ENCODE measurements at regions not wholly inside any gene's neighbourhood (a gene's known extent, or its start where the extent isn't known, plus 50 kb on each side); places are given as distances from the start of the nearest gene placed in this dataset.

GRCh38 chr6:130314271-130314670, 51.5 kb upstream of the TMEM200A start:
- Histone ChIP-seq H3K9ac (ENCODE audit: low read length) (no peak overlapping the region), H3K4me2 (ENCODE audit: low read depth, low read length, poor library complexity, severe bottlenecking) (no peak overlapping the region), H3K9me2 (replicated peaks; ENCODE audit: insufficient read depth, low read length) (no peaks in the 10 kb centered on the region), H3K27me3 (ENCODE audit: low read length) (no peaks in the 10 kb centered on the region), H2AFZ (ENCODE audit: low read depth, low read length, severe bottlenecking) (no peak overlapping the region), H3K4me3 (ENCODE audit: insufficient read depth, low read length, poor library complexity, severe bottlenecking) (no peak overlapping the region), H3K9me3 (ENCODE audit: insufficient read depth, low read length) (no peaks in the 10 kb centered on the region), H3F3A (ENCODE audit: insufficient read depth) (no peaks in the 10 kb centered on the region), H4K20me1 (ENCODE audit: low read depth, low read length) (no peaks in the 10 kb centered on the region), H3K27ac (ENCODE audit: low read depth, low read length) (no peak overlapping the region), H3K36me3 (ENCODE audit: low read length) (no peaks in the 10 kb centered on the region), H3K79me2 (ENCODE audit: insufficient read depth, low read length) (no peaks in the 10 kb centered on the region)
- TF ChIP-seq CTCF (IDR thresholded peaks at IDR 0.05; ENCODE audit: insufficient read depth, low read length, poor library complexity, severe bottlenecking): no peak
- TF ChIP-seq EZH2phosphoT487 (conservative IDR thresholded peaks at IDR 0.05; ENCODE audit: low read length): no peak

GRCh38 chr6:130313206-130313605, 52.6 kb upstream of the TMEM200A start:
- H3K27ac ChIP-seq (ENCODE audit: low read depth, low read length): no peak overlapping the region
- TF ChIP-seq CTCF (IDR thresholded peaks at IDR 0.05; ENCODE audit: insufficient read depth, low read length, poor library complexity, severe bottlenecking): no peak
- no peak for TF ChIP-seq EZH2phosphoT487 (conservative IDR thresholded peaks at IDR 0.05; ENCODE audit: low read length)
- H3K9me2 ChIP-seq (replicated peaks; ENCODE audit: insufficient read depth, low read length): no peaks in the 10 kb centered on the region

GRCh38 chr6:130309028-130309427, 56.8 kb upstream of the TMEM200A start:
- Histone ChIP-seq H4K20me1 (ENCODE audit: low read depth, low read length) (no peaks in the 10 kb centered on the region), H3K36me3 (ENCODE audit: low read length) (no peaks in the 10 kb centered on the region), H3K27ac (ENCODE audit: low read depth, low read length) (no peak overlapping the region), H3K79me2 (ENCODE audit: insufficient read depth, low read length) (no peaks in the 10 kb centered on the region), H3K9ac (ENCODE audit: low read length) (no peak overlapping the region), H3K9me3 (ENCODE audit: insufficient read depth, low read length) (no peaks in the 10 kb centered on the region), H3K9me2 (replicated peaks; ENCODE audit: insufficient read depth, low read length) (no peaks in the 10 kb centered on the region), H2AFZ (ENCODE audit: low read depth, low read length, severe bottlenecking) (no peak overlapping the region), H3K4me2 (ENCODE audit: low read depth, low read length, poor library complexity, severe bottlenecking) (no peak overlapping the region), H3K27me3 (ENCODE audit: low read length) (no peaks in the 10 kb centered on the region), H3F3A (ENCODE audit: insufficient read depth) (no peaks in the 10 kb centered on the region), H3K4me3 (ENCODE audit: insufficient read depth, low read length, poor library complexity, severe bottlenecking) (no peak overlapping the region)
- TF ChIP-seq CTCF (IDR thresholded peaks at IDR 0.05; ENCODE audit: insufficient read depth, low read length, poor library complexity, severe bottlenecking) (no peak), EZH2phosphoT487 (conservative IDR thresholded peaks at IDR 0.05; ENCODE audit: low read length) (no peak)

More at GRCh38 chr6:130313206-130313605, 52.6 kb upstream of the TMEM200A start:
- Histone ChIP-seq H3K4me3 (ENCODE audit: insufficient read depth, low read length, poor library complexity, severe bottlenecking) (no peak overlapping the region), H2AFZ (ENCODE audit: low read depth, low read length, severe bottlenecking) (no peak overlapping the region), H3K9me3 (ENCODE audit: insufficient read depth, low read length) (no peaks in the 10 kb centered on the region), H3K79me2 (ENCODE audit: insufficient read depth, low read length) (no peaks in the 10 kb centered on the region), H3K36me3 (ENCODE audit: low read length) (no peaks in the 10 kb centered on the region), H3F3A (ENCODE audit: insufficient read depth) (no peaks in the 10 kb centered on the region), H3K4me2 (ENCODE audit: low read depth, low read length, poor library complexity, severe bottlenecking) (no peak overlapping the region), H3K27me3 (ENCODE audit: low read length) (no peaks in the 10 kb centered on the region), H4K20me1 (ENCODE audit: low read depth, low read length) (no peaks in the 10 kb centered on the region), H3K9ac (ENCODE audit: low read length) (no peak overlapping the region)

Measured in SU-DHL-6 (cell line).